Choroid plexus epithelial cell (primary cell): ENCODE measurements at regions not wholly inside any gene's neighbourhood (a gene's known extent, or its start where the extent isn't known, plus 50 kb on each side); places are given as distances from the start of the nearest gene placed in this dataset.

ENCODE experiments used
- DNase-seq: peaks from one replicate; pipeline ENCODE4 v3.0.0-alpha.2; 2010; ENCODE audit warnings: low read depth
- H3K4me3 ChIP-seq: 2 replicates; pipeline ENCODE4 v1.5.1; 2011; ENCODE audit warnings: low read depth, mild to moderate bottlenecking, control low read depth, low read length, moderate library complexity
- CTCF ChIP-seq: conservative IDR thresholded peaks from 2 replicates; pipeline ENCODE4 v1.5.1; 2011; ENCODE audit warnings: low read depth, mild to moderate bottlenecking, control low read depth, inconsistent platforms, low read length, moderate library complexity

GRCh38 chr5:15233566-15233965 lies 266.4 kb upstream of the FBXL7 start:
- peak overlapping the region; percentile 35 for H3K4me3 ChIP-seq
- no peak for TF ChIP-seq CTCF
- peak; percentile 68 for DNase-seq

GRCh38 chr5:15222156-15222555 lies 277.8 kb upstream of the FBXL7 start:
- peak; percentile 46 for DNase-seq
- no peak overlapping the region for H3K4me3 ChIP-seq
- TF ChIP-seq CTCF, result no peak

- no peak overlapping the region for H3K4me3 ChIP-seq
- no peak for TF ChIP-seq CTCF
- DNase-seq, result no peak
Observed at GRCh38 chr5:15220642-15221173, 279.3 kb upstream of the FBXL7 start.

GRCh38 chr5:15215056-15215455 lies 284.9 kb upstream of the FBXL7 start:
- no peak overlapping the region for H3K4me3 ChIP-seq
- DNase-seq, result no peak
- no peak for TF ChIP-seq CTCF

GRCh38 chr5:15214010-15214409 lies 286.0 kb upstream of the FBXL7 start:
- DNase-seq, result no peak
- no peak for TF ChIP-seq CTCF
- H3K4me3 ChIP-seq, result no peak overlapping the region

- no peak for TF ChIP-seq CTCF
Observed at GRCh38 chr5:15209053-15209762, 290.8 kb upstream of the FBXL7 start.

GRCh38 chr5:15206133-15206532 lies 293.8 kb upstream of the FBXL7 start:
- DNase-seq, result no peak
- no peak for TF ChIP-seq CTCF
- H3K4me3 ChIP-seq, result no peak overlapping the region

More at GRCh38 chr5:15209053-15209762, 290.8 kb upstream of the FBXL7 start:
- no peak for DNase-seq
- no peak overlapping the region for H3K4me3 ChIP-seq
